ENCODE measurements at regions not wholly inside any gene's neighbourhood (a gene's known extent, or its start where the extent isn't known, plus 50 kb on each side); places are given as distances from the start of the nearest gene placed in this dataset.

- no peak for TF ChIP-seq POLR2A (IDR thresholded peaks at IDR 0.05; ENCODE audit: extremely low read depth, insufficient read length)
- TF ChIP-seq, protein P1, sequence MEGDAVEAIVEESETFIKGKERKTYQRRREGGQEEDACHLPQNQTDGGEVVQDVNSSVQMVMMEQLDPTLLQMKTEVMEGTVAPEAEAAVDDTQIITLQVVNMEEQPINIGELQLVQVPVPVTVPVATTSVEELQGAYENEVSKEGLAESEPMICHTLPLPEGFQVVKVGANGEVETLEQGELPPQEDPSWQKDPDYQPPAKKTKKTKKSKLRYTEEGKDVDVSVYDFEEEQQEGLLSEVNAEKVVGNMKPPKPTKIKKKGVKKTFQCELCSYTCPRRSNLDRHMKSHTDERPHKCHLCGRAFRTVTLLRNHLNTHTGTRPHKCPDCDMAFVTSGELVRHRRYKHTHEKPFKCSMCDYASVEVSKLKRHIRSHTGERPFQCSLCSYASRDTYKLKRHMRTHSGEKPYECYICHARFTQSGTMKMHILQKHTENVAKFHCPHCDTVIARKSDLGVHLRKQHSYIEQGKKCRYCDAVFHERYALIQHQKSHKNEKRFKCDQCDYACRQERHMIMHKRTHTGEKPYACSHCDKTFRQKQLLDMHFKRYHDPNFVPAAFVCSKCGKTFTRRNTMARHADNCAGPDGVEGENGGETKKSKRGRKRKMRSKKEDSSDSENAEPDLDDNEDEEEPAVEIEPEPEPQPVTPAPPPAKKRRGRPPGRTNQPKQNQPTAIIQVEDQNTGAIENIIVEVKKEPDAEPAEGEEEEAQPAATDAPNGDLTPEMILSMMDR (IDR thresholded peaks at IDR 0.05; ENCODE audit: low read depth, low read length), result peak; percentile 1
- TF ChIP-seq MYC (IDR thresholded peaks at IDR 0.05; ENCODE audit: low read depth, low read length), result no peak
Measured at GRCh38 chr7:9657257-9657656, 1223.8 kb downstream of the NXPH1 start.

Measured in NB4 (cell line).